Activated CD4-positive, CD25-positive, alpha-beta regulatory T cell treated with anti-CD3 and anti-CD28 coated beads, Interleukin-2, amount 50 U/mL, for 72 hours (primary cell): ENCODE measurements at regions not wholly inside any gene's neighbourhood (a gene's known extent, or its start where the extent isn't known, plus 50 kb on each side); places are given as distances from the start of the nearest gene placed in this dataset.

Source experiments
- DNase-seq: peaks from one replicate; pipeline ENCODE4 v3.0.0; 2021

DNA sequence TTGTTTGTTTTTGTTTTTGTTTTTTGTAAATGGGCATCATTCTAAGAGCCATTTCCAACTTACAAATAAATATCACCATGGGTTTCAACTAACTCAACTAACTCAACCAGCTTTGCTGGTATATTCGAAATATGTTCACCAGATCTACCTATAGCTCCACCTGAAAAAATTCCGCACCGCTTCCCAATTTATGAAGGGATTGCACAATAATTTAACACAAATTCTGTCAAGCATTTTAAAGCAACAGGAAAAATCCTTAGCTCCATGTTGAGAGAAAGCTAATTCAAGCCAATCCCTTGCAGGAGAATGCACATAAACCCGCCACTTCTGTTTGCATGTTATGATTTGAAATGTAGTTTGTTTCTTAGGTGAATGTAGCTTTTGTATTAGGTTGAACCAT is 417.8 kb downstream of the EFNB2 start:
- DNase-seq = no peak

DNA sequence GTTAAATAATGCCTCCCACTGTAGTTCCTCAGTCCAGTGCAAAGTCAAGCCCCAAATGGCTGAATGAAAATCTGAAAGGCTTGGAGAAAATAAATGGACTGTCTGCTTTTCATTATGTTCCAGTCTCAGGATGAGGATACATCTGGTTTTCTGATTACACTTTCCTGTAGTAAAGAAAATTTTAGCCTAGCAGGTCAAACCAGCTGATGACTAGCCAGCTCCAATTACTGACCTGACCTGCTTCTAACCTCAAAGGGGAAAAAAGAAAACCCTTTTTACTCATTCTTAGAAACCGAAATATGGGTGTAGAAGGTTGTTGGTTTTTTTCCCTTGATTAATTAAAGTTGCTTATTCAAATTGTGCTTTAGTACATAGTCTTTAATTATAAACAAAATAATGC is 418.4 kb downstream of the EFNB2 start:
- DNase-seq = no peak

GRCh38 chr13:106115081-106115480 is 420.4 kb downstream of the EFNB2 start:
- DNase-seq = no peak

DNA sequence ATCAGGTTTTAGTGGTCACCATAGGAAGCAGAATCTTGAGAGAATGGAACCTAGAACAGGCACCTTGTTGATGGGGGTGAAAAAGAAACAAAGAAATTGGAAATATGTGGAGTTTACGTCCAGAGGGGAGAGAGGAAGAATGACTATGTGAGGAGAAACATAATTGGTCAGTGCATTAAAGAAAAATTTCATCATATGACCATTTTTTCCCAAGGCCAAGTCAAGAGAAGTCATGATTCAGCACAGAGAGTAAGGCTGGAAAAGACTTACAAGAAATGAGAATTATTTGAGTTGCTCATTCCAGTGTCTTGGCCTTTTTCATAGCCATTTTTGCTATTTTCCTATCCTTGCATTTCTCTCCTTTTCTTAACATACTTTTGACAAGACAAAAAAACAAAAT is 421.7 kb downstream of the EFNB2 start:
- no peak for DNase-seq

- DNase-seq = no peak
Measured at GRCh38 chr13:106112191-106112590, 423.3 kb downstream of the EFNB2 start.

DNA sequence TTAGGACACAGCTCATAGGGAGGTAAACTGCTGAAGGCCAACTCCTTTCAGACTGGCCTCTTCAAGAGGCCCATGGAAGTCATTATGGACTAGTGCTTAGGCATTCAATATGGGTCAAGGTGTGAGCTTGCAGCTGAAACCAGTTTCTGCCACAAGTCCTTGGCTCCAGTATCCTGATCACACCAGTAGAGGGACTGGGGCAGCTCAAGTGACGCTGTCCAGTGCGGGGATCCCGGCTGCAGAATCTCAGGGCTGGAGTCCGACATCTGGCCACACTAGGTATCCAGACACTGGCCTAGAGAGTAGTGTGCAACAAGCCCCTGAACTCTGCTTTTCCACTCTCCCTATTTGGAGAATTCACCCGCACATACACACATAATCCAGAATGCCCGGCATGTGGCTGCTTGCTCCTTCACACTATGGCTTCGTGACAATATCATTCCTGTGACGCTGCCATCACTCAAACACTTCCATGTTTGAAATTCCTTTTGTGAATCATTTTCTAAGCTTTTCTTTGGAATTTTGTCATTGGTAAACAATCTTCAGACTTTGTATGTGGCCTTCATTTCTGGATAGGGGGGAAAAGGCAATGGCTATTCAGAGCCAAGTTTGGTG is 425.1 kb downstream of the EFNB2 start:
- no peak for DNase-seq

DNA sequence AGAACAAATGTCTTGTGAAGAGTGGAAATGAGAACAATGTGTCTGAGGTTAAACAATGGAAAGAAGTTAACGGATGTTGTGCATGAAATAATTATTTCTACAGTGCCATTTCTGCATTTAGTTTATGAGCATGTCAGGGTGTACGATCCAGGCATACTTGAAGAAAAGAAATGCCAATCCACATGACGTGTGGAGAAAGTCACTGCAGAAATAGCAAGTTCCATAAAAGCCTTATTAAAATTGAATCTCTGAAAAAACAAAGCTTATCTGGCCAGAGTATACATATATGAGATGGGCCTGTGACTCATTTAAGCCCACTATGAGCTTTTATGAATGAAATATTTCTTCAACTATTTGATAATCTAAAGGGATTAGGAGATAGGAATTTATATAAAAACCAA is 426.1 kb downstream of the EFNB2 start:
- DNase-seq = no peak

GRCh38 chr13:106108346-106108745 is 427.1 kb downstream of the EFNB2 start:
- DNase-seq = no peak

- no peak for DNase-seq
Measured at GRCh38 chr13:106107061-106107460, 428.4 kb downstream of the EFNB2 start.

DNA sequence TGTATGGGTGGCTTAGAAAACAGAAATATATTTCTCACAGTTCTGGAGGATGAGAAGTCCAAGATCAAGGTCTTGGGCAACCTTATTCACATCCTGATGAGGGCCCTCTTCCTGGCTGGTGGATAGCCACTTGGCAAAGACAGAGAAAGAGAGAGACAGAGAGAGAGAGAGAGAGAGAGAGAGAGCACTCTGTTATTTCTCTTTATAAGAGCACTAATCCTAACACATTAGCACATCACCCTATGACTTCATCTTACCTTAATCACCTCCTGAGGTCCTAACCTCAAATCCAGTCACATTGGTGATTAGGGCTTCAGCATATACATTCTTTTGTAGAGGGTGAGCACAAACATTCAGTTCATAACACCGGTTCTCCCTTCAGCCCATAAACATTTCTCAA is 430.3 kb downstream of the EFNB2 start:
- no peak for DNase-seq

DNA sequence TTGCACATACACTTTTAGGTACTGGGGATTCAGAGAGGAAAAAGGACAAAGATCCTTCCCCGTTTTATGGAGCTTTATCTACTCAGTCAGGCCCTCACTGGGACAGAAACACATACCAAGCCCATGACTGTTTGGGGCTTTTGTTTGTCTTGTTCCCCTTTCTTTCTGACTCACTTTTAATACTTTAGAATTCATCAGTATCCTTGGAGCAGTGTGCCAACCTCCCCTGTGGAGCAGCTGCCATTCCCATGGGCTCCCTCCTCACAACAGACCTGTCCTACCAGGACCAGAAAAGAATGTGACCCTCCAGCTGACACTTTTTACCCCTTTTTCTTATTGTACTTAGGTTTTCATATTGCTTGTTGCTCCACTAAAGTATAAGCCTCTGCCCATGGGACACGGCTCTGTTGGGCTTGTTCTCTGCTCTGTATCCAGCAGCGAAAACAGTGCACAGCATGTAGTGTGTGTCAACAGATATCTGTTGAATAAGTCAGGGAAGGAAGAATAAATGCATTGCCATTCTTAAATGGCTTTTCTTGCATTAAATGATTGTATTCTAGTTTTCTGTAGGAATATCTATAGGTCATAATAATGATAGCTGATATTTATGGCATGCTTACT is 431.1 kb downstream of the EFNB2 start:
- no peak for DNase-seq

DNA sequence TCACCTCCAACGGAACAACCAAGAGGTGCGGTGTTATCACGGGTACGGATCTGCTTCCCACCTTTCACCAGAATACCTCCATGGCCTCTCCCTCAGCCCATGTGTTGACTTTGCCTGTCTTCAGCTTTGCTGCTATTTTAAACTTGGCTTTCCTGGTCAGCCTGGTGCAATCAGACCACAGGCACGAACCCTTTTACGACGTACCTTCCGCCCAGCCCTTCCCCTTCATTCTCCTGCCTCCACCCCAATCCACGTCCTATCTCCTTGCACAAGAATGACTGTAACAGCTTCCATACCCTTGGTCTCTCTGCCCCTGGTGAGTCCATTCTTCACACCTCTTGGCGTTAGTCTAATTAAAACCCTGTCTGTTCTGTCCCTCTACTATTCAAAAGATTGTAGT is 431.7 kb downstream of the EFNB2 start:
- no peak for DNase-seq

DNA sequence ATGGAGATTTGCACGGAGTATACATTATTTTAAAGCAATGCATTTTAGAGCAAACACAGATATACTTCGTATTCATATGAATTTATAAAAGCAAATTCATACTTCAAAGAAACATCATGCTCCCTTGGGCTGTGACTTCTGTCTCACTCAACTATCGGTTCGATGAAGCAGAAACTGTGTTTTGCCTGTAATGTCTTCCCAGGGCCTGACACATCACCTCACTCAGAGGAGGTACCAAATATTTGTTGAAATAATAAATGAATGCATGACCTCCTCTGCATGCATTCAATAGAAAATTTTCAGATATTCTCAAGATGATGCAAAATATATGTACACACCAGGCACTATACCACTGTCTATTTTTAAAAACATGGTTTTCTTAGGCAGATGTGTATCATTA is 432.7 kb downstream of the EFNB2 start:
- no peak for DNase-seq

GRCh38 chr13:106101201-106101600 is 434.3 kb downstream of the EFNB2 start:
- no peak for DNase-seq

DNA sequence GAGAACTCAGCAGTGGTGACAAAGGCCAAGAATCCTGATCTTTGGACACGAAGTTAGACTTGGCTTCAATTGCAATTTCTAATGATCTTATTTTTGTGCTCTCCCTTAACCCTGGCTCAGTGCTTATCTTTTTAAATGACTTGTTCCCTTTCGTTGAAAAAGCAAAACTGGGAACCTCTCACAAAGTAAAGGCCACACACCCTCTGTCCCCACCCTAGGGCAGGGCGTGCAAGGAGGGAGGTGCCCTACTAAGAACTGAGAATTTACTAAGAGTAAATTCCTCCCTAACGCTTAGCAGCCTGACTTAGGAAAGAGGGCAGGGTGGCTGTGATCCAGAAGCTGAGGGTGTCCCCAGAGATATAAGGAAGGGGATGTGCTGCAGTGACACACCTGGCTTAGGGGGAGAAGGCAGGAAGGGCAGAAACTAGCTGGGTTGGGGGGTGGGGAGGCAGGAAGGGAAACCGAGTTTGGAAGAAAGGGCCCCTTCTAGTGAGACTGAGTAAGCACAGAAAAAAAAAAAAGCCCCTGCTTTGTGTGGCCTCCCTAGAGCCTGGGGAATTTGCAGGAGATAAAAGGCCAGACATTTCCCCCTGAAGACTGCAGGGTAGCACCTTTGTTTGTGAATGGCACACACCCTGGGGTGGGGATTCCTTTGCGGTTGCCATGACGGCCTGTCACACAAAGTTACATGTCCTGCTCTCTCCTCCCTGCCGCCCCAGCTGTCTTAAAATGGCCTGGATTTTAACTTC is 435.1 kb downstream of the EFNB2 start:
- DNase-seq = no peak

DNA sequence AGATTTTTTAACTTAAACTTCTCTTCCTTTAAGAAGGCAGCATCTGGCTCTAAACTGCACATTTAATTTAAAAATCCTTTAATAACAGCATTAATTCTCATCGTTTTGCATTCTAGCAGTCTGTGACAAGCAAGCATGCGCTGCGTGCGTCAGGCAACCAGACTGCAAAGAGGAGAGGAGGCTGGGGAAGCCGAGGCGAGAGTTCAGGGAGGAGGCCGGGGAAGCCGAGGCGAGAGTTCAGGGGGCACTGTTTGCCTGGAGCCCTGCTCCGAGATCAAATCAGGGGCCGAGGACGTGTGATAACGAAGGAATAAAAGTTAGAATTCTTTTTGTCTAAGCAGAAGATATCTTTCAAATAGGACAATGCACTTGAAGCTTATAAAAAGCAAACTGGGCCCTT is 435.7 kb downstream of the EFNB2 start:
- no peak for DNase-seq

- DNase-seq = no peak
Measured at GRCh38 chr13:106098778-106099177, 436.7 kb downstream of the EFNB2 start.

DNA sequence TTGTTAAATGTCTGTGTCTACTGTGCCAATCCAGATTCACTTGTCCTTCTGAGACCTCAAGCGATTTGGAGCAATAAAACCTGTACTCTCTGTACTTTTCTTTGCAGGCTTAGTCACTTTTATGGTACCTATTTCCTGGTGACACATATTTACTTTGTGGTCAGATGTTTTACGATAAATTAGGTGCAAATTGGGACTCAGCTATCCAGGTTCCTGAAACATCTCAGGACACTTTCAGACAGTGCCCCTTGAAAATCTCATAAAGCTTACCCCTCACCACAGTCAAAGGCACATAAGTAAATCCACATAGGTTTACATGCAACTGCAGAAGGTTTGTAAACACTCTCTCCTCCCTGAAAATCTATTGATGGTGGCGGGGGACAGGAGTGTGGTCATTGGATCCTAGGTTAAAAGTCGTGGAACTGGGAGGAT is 438.8 kb downstream of the EFNB2 start:
- DNase-seq = no peak

DNA sequence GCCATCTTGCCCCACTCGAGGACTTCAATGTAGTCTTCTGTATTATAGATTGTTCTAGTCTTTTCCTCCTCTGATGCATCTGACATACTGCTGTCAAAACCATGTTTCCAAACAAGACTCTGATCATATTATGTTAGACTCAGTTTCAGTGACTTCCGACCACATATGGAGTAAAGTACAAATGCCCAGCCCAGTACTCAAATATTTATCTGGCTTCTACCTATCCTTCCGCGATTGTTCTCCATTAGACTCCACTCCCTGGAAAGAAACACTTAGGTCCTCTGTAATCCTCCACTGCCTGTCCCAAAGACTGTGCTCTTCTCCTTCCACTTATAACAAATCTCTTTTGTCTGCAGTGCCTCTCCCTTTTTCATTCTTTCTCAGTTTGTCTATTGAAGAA is 439.5 kb downstream of the EFNB2 start:
- no peak for DNase-seq

DNA sequence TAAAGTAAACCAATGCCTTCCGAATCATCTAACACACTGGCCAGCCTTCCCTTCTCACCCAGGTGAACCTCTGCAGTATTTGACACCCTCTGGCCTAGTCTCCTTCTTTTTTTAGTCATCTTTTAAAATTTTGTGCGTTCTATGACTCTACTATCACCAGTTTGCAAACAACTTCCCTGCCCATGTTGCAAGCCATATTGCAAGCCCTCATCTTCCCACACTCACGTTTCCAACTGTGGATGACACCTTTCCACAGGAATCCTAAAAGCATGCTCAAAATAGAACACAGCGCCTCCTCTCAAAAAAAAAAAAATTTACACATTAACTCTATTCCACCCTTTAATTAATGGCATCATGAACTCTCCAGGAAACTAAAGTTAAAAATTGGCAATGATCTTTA is 440.1 kb downstream of the EFNB2 start:
- DNase-seq = no peak

GRCh38 chr13:106090001-106090400 is 445.5 kb downstream of the EFNB2 start:
- DNase-seq = no peak

DNA sequence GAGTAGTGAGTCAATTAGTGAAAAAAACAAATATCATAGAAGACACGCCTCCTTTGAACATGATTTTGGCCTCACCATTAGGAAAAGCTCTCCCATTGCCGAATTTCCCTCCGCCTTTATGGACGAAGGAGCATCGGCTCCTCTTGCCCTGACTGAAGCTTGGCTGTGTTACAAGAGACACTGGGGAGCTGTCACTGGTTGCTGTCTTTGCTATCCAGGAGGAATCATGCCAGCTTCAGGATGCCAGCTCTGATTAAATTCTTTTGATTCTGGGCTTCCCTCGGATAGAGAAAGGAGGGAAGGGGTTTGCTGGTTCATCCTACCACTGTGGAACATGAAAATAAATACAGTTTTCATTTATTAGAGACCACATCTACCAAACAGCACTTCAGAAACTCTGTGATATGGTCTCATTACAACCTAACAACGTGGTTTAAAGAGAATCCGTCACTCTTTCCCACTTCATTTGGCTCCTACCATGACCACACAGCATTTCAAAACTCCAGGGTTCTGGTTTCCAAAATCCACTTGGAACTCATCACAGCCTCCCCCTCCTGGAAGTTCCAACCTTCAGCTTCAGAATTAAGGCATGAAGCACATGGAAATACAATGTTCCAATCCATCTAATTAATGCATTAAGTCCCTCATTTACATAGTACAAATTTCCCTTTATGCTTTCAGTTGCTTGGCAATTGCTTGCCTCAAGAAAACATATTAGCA is 446.0 kb downstream of the EFNB2 start:
- DNase-seq = no peak

- DNase-seq = no peak
Measured at GRCh38 chr13:106088085-106088484, 447.4 kb downstream of the EFNB2 start.

GRCh38 chr13:106087201-106087600 is 448.3 kb downstream of the EFNB2 start:
- DNase-seq = no peak
